Adrenal gland (tissue), 5 donors: ENCODE measurements at regions not wholly inside any gene's neighbourhood (a gene's known extent, or its start where the extent isn't known, plus 50 kb on each side); places are given as distances from the start of the nearest gene placed in this dataset.

Experiments
- POLR2A ChIP-seq, 2 donors: fragments of 450-650 bp; IDR thresholded peaks; one replicate each; pipeline ENCODE4 v1.6.1; 2017; ENCODE audit warnings: antibody characterized with exemption in 2 of 2, mild to moderate bottlenecking in 2 of 2, moderate library complexity in 1 of 2
- TF ChIP-seq, protein P1 (sequence below), 6 experiments: fragments of 450-650 bp in 4 of 6; fragments of 200-600 bp in 2 of 6; sonication (generic) in 1 of 6; IDR thresholded peaks; 1 replicate in 5 of 6; 2 replicates in 1 of 6; pipeline versions ENCODE4 v1.5.1 to v1.8.0; 2016 to 2021; ENCODE audit warnings: antibody characterized with exemption in 6 of 6, mild to moderate bottlenecking in 2 of 6, moderate library complexity in 1 of 6
- donor health status: DM: no; HTN: no; CAD: no.

DNA sequence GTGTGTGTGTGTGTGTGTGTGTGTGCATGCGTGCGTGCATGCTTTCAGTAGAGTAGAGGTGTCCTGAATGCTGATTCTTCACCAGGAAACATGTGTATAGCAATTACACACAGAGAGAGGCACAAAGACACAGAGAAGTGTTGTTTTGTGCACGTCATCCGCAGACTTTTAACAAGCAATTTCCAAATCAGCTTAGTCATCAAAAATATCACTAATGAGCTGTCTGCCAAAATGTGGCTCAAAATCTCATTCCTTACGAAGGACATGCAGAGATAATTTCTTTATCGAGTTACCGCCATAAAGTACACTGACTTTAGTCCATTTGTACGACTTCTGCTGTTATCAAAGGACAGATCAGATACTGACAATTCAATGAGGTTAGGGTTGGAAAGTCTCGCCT, 274.9 kb upstream of the RARB start:
- TF ChIP-seq, protein P1, sequence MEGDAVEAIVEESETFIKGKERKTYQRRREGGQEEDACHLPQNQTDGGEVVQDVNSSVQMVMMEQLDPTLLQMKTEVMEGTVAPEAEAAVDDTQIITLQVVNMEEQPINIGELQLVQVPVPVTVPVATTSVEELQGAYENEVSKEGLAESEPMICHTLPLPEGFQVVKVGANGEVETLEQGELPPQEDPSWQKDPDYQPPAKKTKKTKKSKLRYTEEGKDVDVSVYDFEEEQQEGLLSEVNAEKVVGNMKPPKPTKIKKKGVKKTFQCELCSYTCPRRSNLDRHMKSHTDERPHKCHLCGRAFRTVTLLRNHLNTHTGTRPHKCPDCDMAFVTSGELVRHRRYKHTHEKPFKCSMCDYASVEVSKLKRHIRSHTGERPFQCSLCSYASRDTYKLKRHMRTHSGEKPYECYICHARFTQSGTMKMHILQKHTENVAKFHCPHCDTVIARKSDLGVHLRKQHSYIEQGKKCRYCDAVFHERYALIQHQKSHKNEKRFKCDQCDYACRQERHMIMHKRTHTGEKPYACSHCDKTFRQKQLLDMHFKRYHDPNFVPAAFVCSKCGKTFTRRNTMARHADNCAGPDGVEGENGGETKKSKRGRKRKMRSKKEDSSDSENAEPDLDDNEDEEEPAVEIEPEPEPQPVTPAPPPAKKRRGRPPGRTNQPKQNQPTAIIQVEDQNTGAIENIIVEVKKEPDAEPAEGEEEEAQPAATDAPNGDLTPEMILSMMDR (IDR thresholded peaks at IDR 0.05) = no peak
- TF ChIP-seq POLR2A (IDR thresholded peaks at IDR 0.05) = no peak
